Liver (tissue), 8 donors: ENCODE measurements at regions not wholly inside any gene's neighbourhood (a gene's known extent, or its start where the extent isn't known, plus 50 kb on each side); places are given as distances from the start of the nearest gene placed in this dataset.
A peak's percentile ranks its signal among the peaks of the same experiment; 100 is the strongest.

Experiments used
- DNase-seq: peaks from one replicate; pipeline ENCODE4 v3.0.0-alpha.2; 2017; ENCODE audit warnings: low spot score
- H3K27ac ChIP-seq, 2 donors: one replicate each; pipeline ENCODE4 v1.7.0; 2013; ENCODE audit warnings: inconsistent platforms in 2 of 2, low read length in 2 of 2, control low read depth in 1 of 2, low read depth in 1 of 2, mild to moderate bottlenecking in 1 of 2
- H3K27me3 ChIP-seq, 4 donors: one replicate each; pipeline versions ENCODE4 v1.6.1 to v1.7.0; 2013; ENCODE audit warnings: low read length in 3 of 4, inconsistent platforms in 1 of 4, mild to moderate bottlenecking in 1 of 4, moderate library complexity in 1 of 4; ENCODE audit not compliant: control insufficient read depth in 4 of 4, insufficient read depth in 4 of 4
- H3K36me3 ChIP-seq, 4 donors: one replicate each; pipeline versions ENCODE4 v1.6.1 to v1.7.0; 2013; ENCODE audit warnings: low read length in 3 of 4, mild to moderate bottlenecking in 3 of 4, low read depth in 1 of 4, moderate library complexity in 1 of 4; ENCODE audit not compliant: control insufficient read depth in 4 of 4, insufficient read depth in 3 of 4
- H3K4me1 ChIP-seq, 4 donors: one replicate each; pipeline versions ENCODE4 v1.6.1 to v1.7.0; 2013; ENCODE audit warnings: low read length in 3 of 4, mild to moderate bottlenecking in 3 of 4, moderate library complexity in 1 of 4; ENCODE audit not compliant: control insufficient read depth in 4 of 4, insufficient read depth in 4 of 4
- H3K4me3 ChIP-seq, 3 donors: one replicate each; pipeline versions ENCODE4 v1.6.1 to v1.7.0; 2013; ENCODE audit warnings: low read length in 3 of 3, control low read depth in 1 of 3, low read depth in 1 of 3, mild to moderate bottlenecking in 1 of 3
- H3K9ac ChIP-seq, 2 donors: one replicate each; pipeline ENCODE4 v1.7.0; 2013; ENCODE audit warnings: low read length in 2 of 2, mild to moderate bottlenecking in 2 of 2, moderate library complexity in 2 of 2, control low read depth in 1 of 2, low read depth in 1 of 2
- H3K9me3 ChIP-seq, 4 donors: one replicate each; pipeline versions ENCODE4 v1.6.1 to v1.7.0; 2013; ENCODE audit warnings: low read length in 3 of 4; ENCODE audit not compliant: control insufficient read depth in 4 of 4
- EGR1 ChIP-seq, 2 donors: IDR thresholded peaks; 2 replicates each; pipeline ENCODE4 v1.6.1; 2016 to 2018; ENCODE audit warnings: antibody characterized with exemption in 2 of 2, low read depth in 2 of 2
- FOXA1 ChIP-seq: IDR thresholded peaks from 2 replicates; pipeline ENCODE4 v1.6.1; 2016; ENCODE audit warnings: antibody characterized with exemption
- FOXA2 ChIP-seq: IDR thresholded peaks from 2 replicates; pipeline ENCODE4 v1.6.1; 2016; ENCODE audit warnings: antibody characterized with exemption
- GABPA ChIP-seq, 2 donors: IDR thresholded peaks in 1 of 2; conservative IDR thresholded peaks in 1 of 2; 2 replicates each; pipeline ENCODE4 v1.6.1; 2016; ENCODE audit warnings: antibody characterized with exemption in 2 of 2, mild to moderate bottlenecking in 1 of 2, moderate library complexity in 1 of 2
- HNF4A ChIP-seq, 2 donors: conservative IDR thresholded peaks; 2 replicates each; pipeline ENCODE4 v1.6.1; 2016; ENCODE audit warnings: antibody characterized with exemption in 2 of 2, mild to moderate bottlenecking in 2 of 2
- HNF4G ChIP-seq: IDR thresholded peaks from 2 replicates; pipeline ENCODE4 v1.6.1; 2016; ENCODE audit warnings: antibody characterized with exemption
- JUND ChIP-seq, 2 donors: IDR thresholded peaks; 2 replicates each; pipeline ENCODE4 v1.6.1; 2016; ENCODE audit warnings: antibody characterized with exemption in 2 of 2
- RAD21 ChIP-seq, 2 donors: IDR thresholded peaks; 2 replicates each; pipeline ENCODE4 v1.6.1; 2016; ENCODE audit warnings: antibody characterized with exemption in 2 of 2, mild to moderate bottlenecking in 2 of 2
- SP1 ChIP-seq: IDR thresholded peaks from 2 replicates; pipeline ENCODE4 v1.6.1; 2018; ENCODE audit warnings: antibody characterized with exemption, mild to moderate bottlenecking
- TAF1 ChIP-seq: conservative IDR thresholded peaks from 2 replicates; pipeline ENCODE4 v1.6.1; 2016; ENCODE audit warnings: antibody characterized with exemption, mild to moderate bottlenecking
- WGBS: extraction: QIAGEN DNeasy Blood & Tissue Kit; methylation state at CpG from one replicate; pipeline ENCODE4 v1.1.7; 2013; 5-methylcytosine and 5-hydroxymethylcytosine counted together
- TF ChIP-seq, protein P1 (sequence below): fragments of 150-350 bp; IDR thresholded peaks from 2 replicates; pipeline ENCODE4 v1.5.1; 2017; ENCODE audit warnings: improper control_type of control experiment, low read depth, low read length; ENCODE audit not compliant: missing input control
- TF ChIP-seq, protein P2 (sequence below): IDR thresholded peaks from 2 replicates; pipeline ENCODE4 v1.6.1; 2016; ENCODE audit warnings: antibody characterized with exemption
- donor health status: healthy.
- donor health status: healthy.
- donor health status: healthy.
- donor health status: healthy.
- donor health status: healthy.

DNA sequence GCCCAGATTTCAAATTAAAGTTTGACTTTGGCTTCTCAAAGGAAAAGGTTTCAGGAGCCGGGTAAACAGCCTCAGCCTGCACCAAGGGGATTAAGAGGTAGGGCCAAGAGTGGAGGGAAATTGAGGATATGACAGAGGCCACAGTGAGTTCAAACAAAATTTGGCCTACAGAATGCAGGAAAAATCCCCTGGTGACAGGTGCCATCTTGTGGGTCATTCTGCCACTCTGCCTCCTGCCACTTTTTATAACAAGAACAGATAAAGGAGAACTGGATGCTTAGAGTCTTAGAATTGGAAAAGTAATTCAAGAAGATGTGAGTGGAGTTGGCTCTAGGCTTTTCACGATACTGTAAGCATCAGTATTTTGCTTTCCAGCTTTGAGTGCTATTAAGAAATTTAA, 253.2 kb downstream of the NR2F2 start:
- no peaks in the 10 kb centered on the region for H3K4me1 ChIP-seq
- H3K9me3 ChIP-seq = no peaks in the 10 kb centered on the region
- H3K27ac ChIP-seq = no peak overlapping the region
- H3K36me3 ChIP-seq = no peaks in the 10 kb centered on the region
- H3K9ac ChIP-seq = no peak overlapping the region
- TF ChIP-seq, protein P1, sequence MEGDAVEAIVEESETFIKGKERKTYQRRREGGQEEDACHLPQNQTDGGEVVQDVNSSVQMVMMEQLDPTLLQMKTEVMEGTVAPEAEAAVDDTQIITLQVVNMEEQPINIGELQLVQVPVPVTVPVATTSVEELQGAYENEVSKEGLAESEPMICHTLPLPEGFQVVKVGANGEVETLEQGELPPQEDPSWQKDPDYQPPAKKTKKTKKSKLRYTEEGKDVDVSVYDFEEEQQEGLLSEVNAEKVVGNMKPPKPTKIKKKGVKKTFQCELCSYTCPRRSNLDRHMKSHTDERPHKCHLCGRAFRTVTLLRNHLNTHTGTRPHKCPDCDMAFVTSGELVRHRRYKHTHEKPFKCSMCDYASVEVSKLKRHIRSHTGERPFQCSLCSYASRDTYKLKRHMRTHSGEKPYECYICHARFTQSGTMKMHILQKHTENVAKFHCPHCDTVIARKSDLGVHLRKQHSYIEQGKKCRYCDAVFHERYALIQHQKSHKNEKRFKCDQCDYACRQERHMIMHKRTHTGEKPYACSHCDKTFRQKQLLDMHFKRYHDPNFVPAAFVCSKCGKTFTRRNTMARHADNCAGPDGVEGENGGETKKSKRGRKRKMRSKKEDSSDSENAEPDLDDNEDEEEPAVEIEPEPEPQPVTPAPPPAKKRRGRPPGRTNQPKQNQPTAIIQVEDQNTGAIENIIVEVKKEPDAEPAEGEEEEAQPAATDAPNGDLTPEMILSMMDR = peak; percentile 38
- TF ChIP-seq RAD21 (IDR thresholded peaks at IDR 0.05) (peak; percentile 64 to 79), EGR1 (IDR thresholded peaks at IDR 0.05; ENCODE audit: low read depth in 2 of 2) (no peak)
- H3K27me3 ChIP-seq = no peaks in the 10 kb centered on the region
- no peak overlapping the region for H3K4me3 ChIP-seq
- no peak for DNase-seq
- 87% methylated on average over 2 of the region's 2 CpGs for WGBS

DNA sequence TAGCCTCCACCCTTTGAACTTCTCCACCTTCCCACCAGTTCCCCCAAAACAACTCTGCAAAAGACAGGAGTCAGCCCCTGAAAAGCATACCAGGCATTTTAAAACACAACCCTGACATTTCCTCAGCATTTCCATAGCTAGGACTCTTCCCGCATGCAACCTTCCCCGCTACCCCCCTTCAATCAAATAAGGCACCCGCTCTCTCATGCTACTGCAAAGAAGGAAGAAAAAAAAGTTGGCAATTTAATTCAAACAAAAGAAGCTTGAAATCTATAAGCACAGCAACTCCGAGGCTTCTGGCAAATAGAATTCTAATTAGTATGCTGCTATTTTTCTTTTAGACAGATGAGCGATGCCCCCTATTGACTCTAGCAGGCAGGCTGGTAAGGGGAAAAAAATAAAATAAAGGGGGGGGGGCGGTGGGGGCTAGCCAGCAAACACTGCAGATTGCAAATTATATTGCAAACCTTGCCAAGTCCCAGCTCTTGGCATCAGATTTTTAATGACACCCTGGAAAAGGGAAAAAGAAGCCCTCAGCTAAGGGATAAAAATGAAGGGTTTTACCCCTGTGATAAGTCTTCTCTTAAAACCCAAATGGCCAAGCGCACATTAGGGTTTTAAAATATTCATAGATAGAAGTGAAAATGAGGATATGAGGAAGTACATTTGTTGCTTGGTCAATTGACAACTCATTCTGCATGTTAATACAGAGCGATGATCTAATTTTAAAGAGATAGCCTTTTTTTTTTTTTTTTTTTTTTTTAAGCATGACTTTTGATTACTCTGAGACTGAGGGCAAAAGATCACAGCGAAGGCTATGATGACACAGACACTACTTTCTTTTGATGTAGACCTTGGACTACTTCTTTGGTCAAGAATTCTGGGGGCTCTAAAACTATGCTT, 255.2 kb downstream of the NR2F2 start:
- 51% methylated on average over 9 of the region's 9 CpGs for WGBS
- no peak for DNase-seq
- H3K4me3 ChIP-seq = no peak overlapping the region
- peaks cover 0 to 2% (median 0%) of the 10 kb centered on the region in 4 donors for H3K27me3 ChIP-seq
- no peak for TF ChIP-seq TAF1
- TF ChIP-seq FOXA2 = no peak
- TF ChIP-seq, protein P1 = peak; percentile 12
- TF ChIP-seq, protein P2, sequence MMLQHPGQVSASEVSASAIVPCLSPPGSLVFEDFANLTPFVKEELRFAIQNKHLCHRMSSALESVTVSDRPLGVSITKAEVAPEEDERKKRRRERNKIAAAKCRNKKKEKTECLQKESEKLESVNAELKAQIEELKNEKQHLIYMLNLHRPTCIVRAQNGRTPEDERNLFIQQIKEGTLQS = no peak
- TF ChIP-seq SP1 = no peak
- no peak for TF ChIP-seq HNF4G
- peak; percentile 63 for TF ChIP-seq RAD21 (IDR thresholded peaks at IDR 0.05)
- no peaks in the 10 kb centered on the region for H3K36me3 ChIP-seq
- no peaks in the 10 kb centered on the region for H3K4me1 ChIP-seq
- no peak overlapping the region for H3K27ac ChIP-seq
- H3K9me3 ChIP-seq = no peaks in the 10 kb centered on the region
- no peak overlapping the region for H3K9ac ChIP-seq

DNA sequence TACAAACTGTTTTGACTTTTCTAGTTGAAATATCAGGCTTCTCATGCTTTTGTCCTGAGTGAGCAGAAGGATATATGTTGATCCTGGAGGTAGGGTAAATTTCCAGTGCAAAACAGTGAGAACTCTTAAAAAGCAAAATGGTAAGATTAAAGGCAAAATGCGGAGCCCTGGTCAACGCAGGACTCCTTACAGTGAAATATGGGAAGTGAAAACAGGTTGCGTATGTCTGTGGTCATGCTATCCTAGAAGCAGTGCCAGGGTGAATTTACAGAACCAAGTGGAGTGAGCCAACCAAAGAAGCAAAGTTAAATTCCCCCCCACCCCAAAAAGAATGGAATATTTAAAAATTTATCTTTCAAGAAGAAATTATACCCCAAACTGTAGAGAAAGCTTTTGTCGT, 256.4 kb downstream of the NR2F2 start:
- Histone ChIP-seq H3K9ac (no peak overlapping the region), H3K4me3 (no peak overlapping the region), H3K27me3 (peaks cover 0 to 4% (median 0%) of the 10 kb centered on the region in 4 donors), H3K9me3 (no peaks in the 10 kb centered on the region), H3K27ac (no peak overlapping the region), H3K4me1 (no peaks in the 10 kb centered on the region), H3K36me3 (no peaks in the 10 kb centered on the region)
- 84% methylated on average over 4 of the region's 4 CpGs for whole genome bisulfite sequencing
- no peak for DNase-seq
- TF ChIP-seq RAD21 (IDR thresholded peaks at IDR 0.05) (no peak), FOXA1 (no peak), SP1 (no peak), HNF4G (no peak), HNF4A (conservative IDR thresholded peaks at IDR 0.05) (no peak), JUND (IDR thresholded peaks at IDR 0.05) (no peak), GABPA (IDR thresholded peaks at IDR 0.05 in 1 of 2, conservative IDR thresholded peaks at IDR 0.05 in 1 of 2) (no peak)
